ENCODE measurements at regions not wholly inside any gene's neighbourhood (a gene's known extent, or its start where the extent isn't known, plus 50 kb on each side); places are given as distances from the start of the nearest gene placed in this dataset.
"Not testable (repeated sequence)": the region's sequence is repeated elsewhere in the genome, so short reads cannot be mapped to it uniquely, and the experiment has no call there.

DNA sequence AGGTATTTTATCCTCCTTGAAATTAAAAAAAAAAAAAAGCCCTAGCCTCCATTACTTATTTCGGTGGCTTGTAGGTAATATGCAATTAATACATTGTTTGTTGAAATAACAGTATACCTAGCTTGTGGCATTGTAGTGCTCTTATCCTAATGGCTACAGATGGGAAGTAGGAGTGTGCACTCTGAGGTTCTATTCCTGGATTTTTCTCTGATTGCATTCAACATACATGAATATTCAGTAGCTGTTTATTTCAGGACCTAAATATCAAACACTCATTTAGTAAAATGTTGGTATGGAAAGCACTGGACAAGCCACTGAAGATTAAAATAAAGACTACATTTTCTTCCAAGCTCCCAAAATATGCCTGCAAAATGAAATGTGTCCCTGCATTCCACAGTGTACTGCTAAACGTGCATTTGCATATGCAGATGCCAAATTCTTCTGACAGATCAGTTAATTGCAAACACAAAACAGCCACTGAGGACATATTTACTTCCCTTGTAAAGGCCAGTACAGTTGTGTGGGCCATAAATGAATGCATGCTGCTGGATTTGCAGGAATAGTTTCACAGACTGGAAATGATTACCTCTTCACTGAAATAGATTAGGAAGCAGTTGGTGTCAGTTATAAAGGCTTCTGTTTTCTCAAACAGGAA is 826.1 kb downstream of the PRELID2 start:
- H3K4me3 ChIP-seq, result no peak overlapping the region
- no peaks in the 10 kb centered on the region for H3K27me3 ChIP-seq (ENCODE audit: low read depth)
- H3K36me3 ChIP-seq, result no peaks in the 10 kb centered on the region
- no peak overlapping the region for H3K27ac ChIP-seq (replicated peaks)
- no peak for TF ChIP-seq CTCF (IDR thresholded peaks at IDR 0.05; ENCODE audit: borderline replicate concordance)
- peaks cover 18% of the 10 kb centered on the region for H3K9me3 ChIP-seq (replicated peaks)
- H3K4me1 ChIP-seq, result no peaks in the 10 kb centered on the region
- no peak for DNase-seq
- intact Hi-C loops (cut with micrococcal nuclease), result no loop called here

- intact Hi-C loops (cut with micrococcal nuclease); H3K4me1 ChIP-seq; H3K27ac ChIP-seq (replicated peaks); DNase-seq; H3K36me3 ChIP-seq; H3K27me3 ChIP-seq (ENCODE audit: low read depth); H3K4me3 ChIP-seq: not testable (repeated sequence)
- peaks cover 40% of the 10 kb centered on the region for H3K9me3 ChIP-seq (replicated peaks)
Observed at GRCh38 chr5:144994356-144994755, 823.7 kb downstream of the KCTD16 start.

- no peak for TF ChIP-seq CTCF (IDR thresholded peaks at IDR 0.05; ENCODE audit: borderline replicate concordance)
- Histone ChIP-seq H3K36me3 (no peaks in the 10 kb centered on the region), H3K9me3 (replicated peaks) (no peaks in the 10 kb centered on the region), H3K4me3 (no peak overlapping the region), H3K27me3 (ENCODE audit: low read depth) (no peaks in the 10 kb centered on the region), H3K4me1 (no peaks in the 10 kb centered on the region), H3K27ac (replicated peaks) (no peak overlapping the region)
- no peak for DNase-seq
- intact Hi-C loops (cut with micrococcal nuclease), result no loop called here
Observed at GRCh38 chr5:144983101-144983500, 812.4 kb downstream of the KCTD16 start.

GRCh38 chr5:144979516-144980264 is 809.0 kb downstream of the KCTD16 start:
- Histone ChIP-seq H3K9me3 (replicated peaks) (no peaks in the 10 kb centered on the region), H3K4me1 (no peaks in the 10 kb centered on the region), H3K36me3 (no peaks in the 10 kb centered on the region), H3K27me3 (ENCODE audit: low read depth) (no peaks in the 10 kb centered on the region), H3K27ac (replicated peaks) (no peak overlapping the region), H3K4me3 (no peak overlapping the region)
- TF ChIP-seq CTCF (IDR thresholded peaks at IDR 0.05; ENCODE audit: borderline replicate concordance), result no peak
- intact Hi-C loops (cut with micrococcal nuclease), result no loop called here
- DNase-seq, result no peak

- Histone ChIP-seq H3K27me3 (ENCODE audit: low read depth) (no peaks in the 10 kb centered on the region), H3K36me3 (no peaks in the 10 kb centered on the region), H3K4me3 (no peak overlapping the region), H3K27ac (replicated peaks) (no peak overlapping the region), H3K4me1 (no peaks in the 10 kb centered on the region), H3K9me3 (replicated peaks) (peaks cover 23% of the 10 kb centered on the region)
- TF ChIP-seq CTCF (IDR thresholded peaks at IDR 0.05; ENCODE audit: borderline replicate concordance), result no peak
- intact Hi-C loops (cut with micrococcal nuclease), result no loop called here
- no peak for DNase-seq
Observed at GRCh38 chr5:144972317-144972716, 801.6 kb downstream of the KCTD16 start.
